Aorta (tissue), 5 donors: ENCODE measurements at regions not wholly inside any gene's neighbourhood (a gene's known extent, or its start where the extent isn't known, plus 50 kb on each side); places are given as distances from the start of the nearest gene placed in this dataset.

Source experiments
- ATAC-seq: fragments of 200-7000 bp; cut with Tn5 transposase; one replicate; pipeline ENCODE4 v1.9.1; 2022; ENCODE audit warnings: moderate library complexity; ENCODE audit not compliant: low FRiP score
- DNase-seq, 2 donors: peaks; one replicate each; pipeline ENCODE4 v3.0.0-alpha.2; 2020
- H3K27ac ChIP-seq, 2 donors: one replicate each; pipeline ENCODE4 v1.5.1; 2013; ENCODE audit warnings: low read length in 2 of 2, mild to moderate bottlenecking in 2 of 2, moderate library complexity in 2 of 2, control low read depth in 1 of 2, inconsistent platforms in 1 of 2, low read depth in 1 of 2
- H3K27me3 ChIP-seq, 2 donors: one replicate each; pipeline ENCODE4 v1.6.1; 2013; ENCODE audit warnings: control low read depth in 1 of 2, low read length in 1 of 2, mild to moderate bottlenecking in 1 of 2, moderate library complexity in 1 of 2; ENCODE audit not compliant: insufficient read depth in 2 of 2, control insufficient read depth in 1 of 2
- H3K36me3 ChIP-seq, 2 donors: one replicate each; pipeline ENCODE4 v1.6.1; 2013; ENCODE audit warnings: control low read depth in 1 of 2, low read length in 1 of 2, mild to moderate bottlenecking in 1 of 2; ENCODE audit not compliant: insufficient read depth in 2 of 2, control insufficient read depth in 1 of 2
- H3K4me1 ChIP-seq, 2 donors: one replicate each; pipeline ENCODE4 v1.6.1; 2013; ENCODE audit warnings: low read length in 2 of 2, control low read depth in 1 of 2, mild to moderate bottlenecking in 1 of 2, moderate library complexity in 1 of 2; ENCODE audit not compliant: insufficient read depth in 2 of 2, control insufficient read depth in 1 of 2
- H3K4me3 ChIP-seq, 2 donors: one replicate each; pipeline ENCODE4 v1.5.1; 2013; ENCODE audit warnings: low read length in 2 of 2, control low read depth in 1 of 2, mild to moderate bottlenecking in 1 of 2
- H3K9me3 ChIP-seq: one replicate; pipeline ENCODE4 v1.6.1; 2013; ENCODE audit warnings: mild to moderate bottlenecking, low read length; ENCODE audit not compliant: control insufficient read depth
- WGBS, 2 donors: extraction: QIAGEN DNeasy Blood & Tissue Kit; methylation state at CpG; one replicate each; pipeline ENCODE4 v1.1.7; 2013; 5-methylcytosine and 5-hydroxymethylcytosine counted together
- intact Hi-C, 2 donors: fragments of 100-400 bp; cut with DNase I; formaldehyde crosslinking; loops; one replicate each; pipeline versions ENCODE4 v1.14.2 to v1.15.0; 2022
- donor health status: healthy with polysubstance abuse.
- donor health status: Bipolar disorder and iron deficiency.
- donor health status: DM: no; HTN: no; CAD: no.
- donor health status: DM: no; HTN: no; CAD: no.
- donor health status: DM: yes; HTN: yes; CAD: no.

DNA sequence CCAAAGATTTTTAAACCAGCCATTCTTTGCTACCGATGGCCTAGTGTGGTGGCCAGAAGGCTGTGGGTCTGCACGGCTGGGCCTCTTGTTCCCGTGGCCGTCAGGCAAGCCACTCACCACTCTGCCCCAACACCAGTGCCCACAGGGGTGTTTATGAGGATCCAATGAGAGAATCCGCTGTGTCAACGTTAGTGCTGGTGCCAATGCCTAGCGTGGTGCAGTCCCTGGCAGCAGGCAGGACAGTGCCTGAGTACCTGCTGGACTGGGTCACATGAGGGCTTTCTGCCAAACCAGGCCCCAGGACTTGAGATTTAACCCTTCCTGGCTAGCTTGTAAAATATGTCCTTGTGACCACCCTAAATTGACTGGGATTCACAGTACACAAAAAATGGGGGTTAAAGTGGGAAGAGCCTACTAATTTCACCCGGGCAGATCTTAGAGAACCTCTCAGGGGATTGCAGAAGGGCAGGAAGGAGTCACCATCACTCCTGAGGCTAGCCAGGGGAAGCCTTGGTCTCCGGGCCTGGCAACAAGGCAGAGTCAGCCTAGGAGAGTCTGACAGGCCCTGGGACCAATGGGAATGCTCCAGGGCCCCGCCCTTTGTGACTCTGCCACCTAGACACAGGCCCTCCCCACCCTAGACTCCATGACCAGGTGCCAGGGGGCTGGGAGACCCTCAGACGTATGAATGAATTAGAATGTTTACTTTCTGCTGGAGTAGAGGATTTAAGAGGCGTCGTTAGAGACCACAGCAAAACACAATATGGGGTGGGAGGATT is 63.2 kb upstream of the FSTL4 start:
- Histone ChIP-seq H3K4me3 (no peak overlapping the region), H3K36me3 (no peaks in the 10 kb centered on the region), H3K27ac (no peak overlapping the region), H3K9me3 (peaks cover 1% of the 10 kb centered on the region), H3K27me3 (no peaks in the 10 kb centered on the region), H3K4me1 (no peaks in the 10 kb centered on the region)
- intact Hi-C loops, result no loop called here
- WGBS, 2 donors, result 83 to 86% methylated on average over 13 of the region's 13 CpGs
- ATAC-seq, result no peak
- peak in 1 of 2 donors; percentile 57 for DNase-seq

DNA sequence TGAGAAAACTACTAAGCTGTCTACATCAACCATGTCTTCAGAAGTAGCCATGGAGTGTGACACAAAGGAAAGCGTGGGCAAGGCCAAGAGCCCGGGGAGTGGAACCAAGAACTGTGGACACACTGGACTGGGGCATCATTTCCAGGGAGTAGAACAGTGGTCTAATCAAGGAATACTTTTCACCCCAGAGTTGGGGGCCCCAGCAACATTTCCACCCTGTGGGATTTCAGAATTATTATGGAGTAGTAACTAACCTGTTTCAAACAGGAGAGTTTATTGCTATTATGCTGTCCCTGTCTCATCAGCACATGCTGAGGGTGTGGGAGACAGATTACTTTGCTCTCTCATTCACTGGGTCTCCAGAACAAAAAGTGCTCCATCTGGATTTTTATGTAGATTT is 58.0 kb upstream of the FSTL4 start:
- Histone ChIP-seq H3K9me3 (peaks cover 1% of the 10 kb centered on the region), H3K4me1 (no peaks in the 10 kb centered on the region), H3K36me3 (no peaks in the 10 kb centered on the region), H3K27me3 (no peaks in the 10 kb centered on the region), H3K4me3 (no peak overlapping the region), H3K27ac (no peak overlapping the region)
- intact Hi-C loops, result no loop called here
- ATAC-seq (no peak), DNase-seq (no peak)
- WGBS, 2 donors, result 43 to 95% methylated on average over 2 of the region's 2 CpGs

DNA sequence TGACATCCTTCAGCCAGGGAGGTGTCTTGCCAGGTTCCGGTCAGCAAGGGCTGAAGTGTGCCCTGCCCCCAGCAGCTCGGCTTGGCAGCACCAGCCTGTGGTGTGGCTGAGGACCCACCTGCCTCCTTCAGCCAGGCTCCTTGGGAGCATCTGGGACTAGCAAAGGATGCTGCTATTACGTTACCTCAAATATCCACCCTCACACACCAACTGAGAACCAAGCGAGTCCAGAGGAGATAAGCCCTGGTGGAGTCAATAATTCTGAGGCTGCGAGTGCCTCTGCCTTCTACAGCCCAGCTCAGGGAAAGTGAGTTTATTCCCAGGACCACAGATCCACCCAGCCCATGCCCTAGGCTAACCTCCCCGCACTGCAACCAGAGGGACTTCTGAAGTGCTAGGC is 57.1 kb upstream of the FSTL4 start:
- WGBS, 2 donors, result 88 to 92% methylated on average over 6 of the region's 6 CpGs
- no peak for ATAC-seq
- H3K9me3 ChIP-seq, result peaks cover 1% of the 10 kb centered on the region
- DNase-seq, result no peak
- no peaks in the 10 kb centered on the region for H3K27me3 ChIP-seq
- intact Hi-C loops, result no loop called here
- H3K27ac ChIP-seq, result no peak overlapping the region
- H3K4me1 ChIP-seq, result no peaks in the 10 kb centered on the region
- no peak overlapping the region for H3K4me3 ChIP-seq
- H3K36me3 ChIP-seq, result no peaks in the 10 kb centered on the region

DNA sequence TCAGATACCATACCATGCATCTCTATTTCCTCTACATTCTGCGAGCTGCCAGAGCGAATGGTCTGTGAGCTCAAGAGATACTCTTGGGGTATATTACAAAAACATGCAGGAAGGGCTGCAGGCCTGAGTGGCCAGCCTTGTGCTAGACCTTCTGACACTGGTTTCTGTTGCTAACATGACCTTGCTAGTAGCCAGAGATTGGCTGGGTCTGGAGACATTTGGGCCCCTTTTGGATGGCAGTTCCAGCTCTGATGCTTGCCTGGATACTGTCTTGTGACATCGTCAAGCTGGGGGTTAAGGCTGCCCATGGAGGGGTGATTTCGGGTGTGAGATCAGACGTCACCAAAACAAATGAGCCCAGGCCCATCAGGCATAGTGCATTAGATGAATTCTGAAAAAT is 56.1 kb upstream of the FSTL4 start:
- intact Hi-C loops, result no loop called here
- 76 to 78% methylated on average over 5 of the region's 5 CpGs for WGBS, 2 donors
- no peak for ATAC-seq
- DNase-seq, result no peak
- H3K4me1 ChIP-seq, result no peaks in the 10 kb centered on the region
- H3K9me3 ChIP-seq, result peaks cover 1% of the 10 kb centered on the region
- H3K27ac ChIP-seq, result no peak overlapping the region
- no peaks in the 10 kb centered on the region for H3K27me3 ChIP-seq
- H3K36me3 ChIP-seq, result no peaks in the 10 kb centered on the region
- H3K4me3 ChIP-seq, result no peak overlapping the region

DNA sequence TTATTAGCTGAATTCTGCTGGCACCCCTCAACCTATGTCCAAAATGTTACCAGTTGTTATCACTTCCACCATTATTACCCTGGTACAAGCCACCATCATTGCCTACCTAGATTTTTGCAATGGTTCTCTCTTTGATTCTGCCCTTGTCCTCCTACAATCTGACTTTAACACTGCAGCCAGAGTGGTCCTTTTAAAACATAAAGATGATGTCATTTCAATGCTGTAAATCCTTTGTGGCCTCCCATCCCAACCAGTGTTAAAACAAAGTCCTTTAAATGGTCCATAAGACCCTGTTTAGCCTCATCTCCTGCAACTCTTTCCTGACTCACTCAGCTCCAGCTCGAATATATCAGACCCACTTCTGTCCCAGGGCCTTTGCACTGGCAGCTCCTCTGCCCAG is 54.9 kb upstream of the FSTL4 start:
- H3K4me1 ChIP-seq, result no peaks in the 10 kb centered on the region
- intact Hi-C loops, result no loop called here
- 52 to 60% methylated on average over 1 of the region's 1 CpG for WGBS, 2 donors

DNA sequence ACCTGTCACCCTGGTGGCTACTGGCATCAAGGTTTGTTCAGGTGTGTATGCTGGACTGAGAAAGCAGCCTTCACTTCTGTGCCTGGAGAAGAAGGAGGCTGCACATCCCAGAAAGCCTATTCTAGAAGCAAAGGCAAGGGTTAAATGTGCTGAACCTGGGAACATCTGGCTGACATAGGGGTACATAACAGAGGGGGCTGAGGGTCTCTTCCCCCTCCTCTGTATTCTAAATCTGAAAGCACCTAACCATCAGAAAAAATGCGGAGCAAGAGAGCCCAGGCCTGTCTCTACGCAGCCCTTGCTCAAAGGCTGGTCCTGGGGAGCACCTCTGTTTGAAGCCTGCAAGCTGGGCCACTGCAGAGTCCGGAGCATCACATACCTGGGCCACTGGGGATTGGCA is 53.2 kb upstream of the FSTL4 start:
- no peaks in the 10 kb centered on the region for H3K36me3 ChIP-seq
- no peaks in the 10 kb centered on the region for H3K9me3 ChIP-seq
- no peak for DNase-seq
- H3K27ac ChIP-seq, result no peak overlapping the region
- intact Hi-C loops, result no loop called here
- H3K4me1 ChIP-seq, result no peaks in the 10 kb centered on the region
- no peak overlapping the region for H3K4me3 ChIP-seq
- H3K27me3 ChIP-seq, result no peaks in the 10 kb centered on the region
- WGBS, 2 donors, result 85 to 89% methylated on average over 3 of the region's 3 CpGs
- ATAC-seq, result no peak

More for the DNA sequence above, 54.9 kb upstream of the FSTL4 start:
- no peak for DNase-seq
- no peak overlapping the region for H3K4me3 ChIP-seq
- no peak for ATAC-seq
- no peak overlapping the region for H3K27ac ChIP-seq
- no peaks in the 10 kb centered on the region for H3K36me3 ChIP-seq
- peaks cover 1% of the 10 kb centered on the region for H3K9me3 ChIP-seq
- no peaks in the 10 kb centered on the region for H3K27me3 ChIP-seq

DNA sequence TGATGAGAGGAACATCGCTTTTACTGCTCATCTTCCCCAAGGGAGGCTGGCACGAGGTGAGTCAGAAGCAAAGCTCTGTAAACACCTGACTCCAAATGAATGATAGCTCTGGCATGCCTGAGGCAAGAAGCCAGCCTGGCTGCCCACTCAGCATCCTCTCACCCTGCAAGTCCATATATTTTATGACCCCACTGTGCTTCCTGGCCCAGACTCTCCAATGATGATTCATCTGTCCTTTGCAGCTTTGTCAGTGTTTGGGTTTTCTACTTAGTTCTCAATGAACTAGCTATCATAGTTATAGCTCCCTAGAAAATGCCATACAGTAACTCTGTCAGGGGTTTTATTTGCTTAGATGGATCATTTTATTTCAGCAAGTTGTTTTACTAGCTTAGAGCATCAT is 52.1 kb upstream of the FSTL4 start:
- intact Hi-C loops, result no loop called here
- no peak for ATAC-seq
- H3K36me3 ChIP-seq, result no peaks in the 10 kb centered on the region
- peak in 1 of 2 donors; percentile 55 for DNase-seq
- WGBS, 2 donors, result 77 to 89% methylated on average over 2 of the region's 2 CpGs
- no peaks in the 10 kb centered on the region for H3K9me3 ChIP-seq
- no peak overlapping the region for H3K27ac ChIP-seq
- H3K4me1 ChIP-seq, result no peaks in the 10 kb centered on the region
- H3K27me3 ChIP-seq, result no peaks in the 10 kb centered on the region
- no peak overlapping the region for H3K4me3 ChIP-seq

DNA sequence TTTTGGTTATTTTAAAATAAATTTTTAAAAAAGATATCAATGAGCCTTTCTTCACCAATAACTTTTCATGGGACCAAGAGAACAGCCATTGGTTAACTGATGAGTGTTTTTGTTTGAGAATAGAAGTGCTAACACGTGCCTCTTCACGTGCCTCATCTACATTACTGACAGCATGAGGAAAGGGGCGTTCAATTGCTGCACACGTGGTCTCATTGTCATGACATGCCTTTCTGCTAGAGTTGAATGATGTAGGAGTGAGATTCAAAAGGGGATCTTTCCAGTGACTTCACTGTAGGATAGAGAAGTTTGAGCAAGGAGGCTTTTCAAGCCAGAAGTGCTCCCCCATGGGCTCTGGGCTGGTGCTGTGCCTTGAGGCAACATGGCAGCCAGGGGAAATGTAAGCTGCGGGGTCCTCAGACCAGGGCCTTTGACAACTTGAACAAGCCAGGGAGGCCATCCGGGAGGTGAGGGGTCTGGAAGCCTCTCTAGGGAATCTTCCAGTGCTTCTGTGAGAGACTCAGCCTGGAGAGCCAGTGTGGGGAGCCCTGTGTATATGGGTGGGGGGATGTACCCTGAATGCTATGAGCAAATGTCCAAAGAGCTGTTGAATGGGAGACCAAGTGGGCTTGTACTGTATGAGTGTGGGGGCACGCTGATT is 51.2 kb upstream of the FSTL4 start:
- no peak for ATAC-seq
- H3K36me3 ChIP-seq, result no peaks in the 10 kb centered on the region
- H3K27me3 ChIP-seq, result no peaks in the 10 kb centered on the region
- H3K4me3 ChIP-seq, result no peak overlapping the region
- no peak for DNase-seq
- intact Hi-C loops, result no loop called here
- H3K27ac ChIP-seq, result no peak overlapping the region
- H3K9me3 ChIP-seq, result no peaks in the 10 kb centered on the region
- H3K4me1 ChIP-seq, result no peaks in the 10 kb centered on the region
- WGBS, 2 donors, result 75 to 82% methylated on average over 7 of the region's 7 CpGs

DNA sequence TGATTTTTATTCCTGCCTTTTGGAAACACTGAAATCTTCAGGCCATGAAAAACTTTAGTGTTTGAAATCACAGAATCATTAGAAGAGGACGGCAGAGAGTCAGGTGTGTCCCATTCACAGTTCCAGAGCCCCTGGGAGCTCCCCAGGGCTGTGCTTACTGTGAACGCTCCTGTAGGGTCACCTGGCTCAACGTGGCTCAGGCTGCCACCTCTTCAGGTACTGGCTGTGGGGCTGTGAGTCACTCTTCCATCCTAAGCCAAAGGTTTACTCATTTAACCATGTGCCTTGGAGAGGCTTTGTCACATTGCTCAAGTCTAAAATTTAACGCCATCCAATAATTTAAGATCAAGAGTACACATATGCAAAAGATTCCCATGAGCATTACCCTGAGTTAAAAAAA is 50.2 kb upstream of the FSTL4 start:
- 60 to 62% methylated on average over 4 of the region's 4 CpGs for WGBS, 2 donors
- no peak overlapping the region for H3K4me3 ChIP-seq
- no peaks in the 10 kb centered on the region for H3K4me1 ChIP-seq
- no peak for ATAC-seq
- H3K27me3 ChIP-seq, result no peaks in the 10 kb centered on the region
- no peak overlapping the region for H3K27ac ChIP-seq
- no peaks in the 10 kb centered on the region for H3K36me3 ChIP-seq
- no peak for DNase-seq
- H3K9me3 ChIP-seq, result no peaks in the 10 kb centered on the region
- intact Hi-C loops, result no loop called here
